Upper lobe of left lung (tissue), 6 donors: ENCODE measurements at regions not wholly inside any gene's neighbourhood (a gene's known extent, or its start where the extent isn't known, plus 50 kb on each side); places are given as distances from the start of the nearest gene placed in this dataset.

Experiments used
- ATAC-seq, 2 donors: fragments of 200-7000 bp; cut with Tn5 transposase; one replicate each; pipeline ENCODE4 v1.9.1; 2022; ENCODE audit warnings: mild to moderate bottlenecking in 2 of 2, moderate library complexity in 2 of 2; ENCODE audit not compliant: low FRiP score in 2 of 2
- DNase-seq, 2 donors: peaks; one replicate each; pipeline ENCODE4 v3.0.0-alpha.2; 2019 to 2020
- H3K27ac ChIP-seq, 4 donors: fragments of 200-600 bp; sonication (generic); one replicate each; pipeline ENCODE4 v1.5.1; 2016 to 2019
- H3K27me3 ChIP-seq, 4 donors: fragments of 200-600 bp; sonication (generic); one replicate each; pipeline ENCODE4 v1.5.1; 2017 to 2019
- H3K36me3 ChIP-seq, 4 donors: fragments of 200-600 bp; sonication (generic); one replicate each; pipeline ENCODE4 v1.5.1; 2016 to 2019
- H3K4me1 ChIP-seq, 4 donors: fragments of 200-600 bp; sonication (generic); one replicate each; pipeline ENCODE4 v1.5.1; 2018 to 2019
- H3K4me3 ChIP-seq, 4 donors: fragments of 200-600 bp; sonication (generic); one replicate each; pipeline ENCODE4 v1.5.1; 2017 to 2019; ENCODE audit warnings: mild to moderate bottlenecking in 2 of 4, moderate library complexity in 1 of 4
- H3K9me3 ChIP-seq, 4 donors: fragments of 200-600 bp; sonication (generic); one replicate each; pipeline ENCODE4 v1.5.1; 2018 to 2019
- EP300 ChIP-seq, 4 donors: sonication (generic); formaldehyde crosslinking; IDR thresholded peaks; one replicate each; pipeline ENCODE4 v1.5.1; 2017; ENCODE audit warnings: antibody characterized with exemption in 4 of 4, control low read depth in 2 of 4
- POLR2A ChIP-seq, 4 donors: fragments of 450-650 bp; IDR thresholded peaks; one replicate each; pipeline ENCODE4 v1.5.1; 2016 to 2017; ENCODE audit warnings: antibody characterized with exemption in 4 of 4, mild to moderate bottlenecking in 2 of 4
- POLR2AphosphoS5 ChIP-seq, 2 donors: sonication (generic); formaldehyde crosslinking; IDR thresholded peaks; one replicate each; pipeline ENCODE4 v1.5.1; 2017; ENCODE audit warnings: antibody characterized with exemption in 2 of 2
- WGBS, 2 donors: methylation state at CpG; one replicate each; pipeline ENCODE4 v1.1.5; 2017 to 2018; 5-methylcytosine and 5-hydroxymethylcytosine counted together
- TF ChIP-seq, protein P1 (sequence below), 6 experiments: fragments of 450-650 bp in 4 of 6; fragments of 200-600 bp in 2 of 6; sonication (generic) in 2 of 6; IDR thresholded peaks; one replicate each; pipeline ENCODE4 v1.5.1; 2016 to 2019; ENCODE audit warnings: antibody characterized with exemption in 6 of 6
- donor health status: DM: no; HTN: no; CAD: no; lungs with moderate emphysema.
- donor health status: DM: no; HTN: yes; CAD: no; lungs with severe emphysema.

DNA sequence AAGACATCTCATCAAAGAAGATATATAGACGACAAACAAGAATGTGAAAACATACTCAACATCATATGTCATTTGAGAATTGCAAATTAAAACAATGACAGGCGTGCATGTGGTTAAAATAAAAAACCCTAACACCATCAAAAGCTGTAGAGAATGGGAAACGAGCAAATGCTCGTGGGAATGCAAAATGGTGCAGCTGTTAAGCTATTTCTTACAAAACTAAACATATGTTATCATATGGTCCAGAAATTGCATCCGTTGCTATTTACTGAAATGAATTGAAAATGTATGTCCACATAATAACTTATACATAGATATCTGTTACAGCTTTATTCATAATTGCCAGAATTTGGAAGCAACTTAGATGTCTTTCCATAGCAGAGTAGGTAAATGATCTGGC, 574.4 kb downstream of the TNS3 start:
- Histone ChIP-seq H3K9me3 (no peaks in the 10 kb centered on the region), H3K27ac (no peak overlapping the region), H3K4me1 (no peaks in the 10 kb centered on the region), H3K4me3 (no peak overlapping the region), H3K36me3 (no peaks in the 10 kb centered on the region), H3K27me3 (no peaks in the 10 kb centered on the region)
- DNase-seq = no peak
- no peak for ATAC-seq
- WGBS, 2 donors = 76 to 80% methylated on average over 5 of the region's 5 CpGs
- TF ChIP-seq POLR2A (IDR thresholded peaks at IDR 0.05) = no peak
- no peak for TF ChIP-seq EP300 (IDR thresholded peaks at IDR 0.05)
- TF ChIP-seq, protein P1, sequence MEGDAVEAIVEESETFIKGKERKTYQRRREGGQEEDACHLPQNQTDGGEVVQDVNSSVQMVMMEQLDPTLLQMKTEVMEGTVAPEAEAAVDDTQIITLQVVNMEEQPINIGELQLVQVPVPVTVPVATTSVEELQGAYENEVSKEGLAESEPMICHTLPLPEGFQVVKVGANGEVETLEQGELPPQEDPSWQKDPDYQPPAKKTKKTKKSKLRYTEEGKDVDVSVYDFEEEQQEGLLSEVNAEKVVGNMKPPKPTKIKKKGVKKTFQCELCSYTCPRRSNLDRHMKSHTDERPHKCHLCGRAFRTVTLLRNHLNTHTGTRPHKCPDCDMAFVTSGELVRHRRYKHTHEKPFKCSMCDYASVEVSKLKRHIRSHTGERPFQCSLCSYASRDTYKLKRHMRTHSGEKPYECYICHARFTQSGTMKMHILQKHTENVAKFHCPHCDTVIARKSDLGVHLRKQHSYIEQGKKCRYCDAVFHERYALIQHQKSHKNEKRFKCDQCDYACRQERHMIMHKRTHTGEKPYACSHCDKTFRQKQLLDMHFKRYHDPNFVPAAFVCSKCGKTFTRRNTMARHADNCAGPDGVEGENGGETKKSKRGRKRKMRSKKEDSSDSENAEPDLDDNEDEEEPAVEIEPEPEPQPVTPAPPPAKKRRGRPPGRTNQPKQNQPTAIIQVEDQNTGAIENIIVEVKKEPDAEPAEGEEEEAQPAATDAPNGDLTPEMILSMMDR (IDR thresholded peaks at IDR 0.05) = no peak
- no peak for TF ChIP-seq POLR2AphosphoS5 (IDR thresholded peaks at IDR 0.05)

GRCh38 chr7:47000561-47000960, 581.4 kb downstream of the TNS3 start:
- DNase-seq (no peak), ATAC-seq (no peak)
- H3K36me3 ChIP-seq = no peaks in the 10 kb centered on the region
- H3K27me3 ChIP-seq = no peaks in the 10 kb centered on the region
- WGBS, 2 donors = 86 to 87% methylated on average over 1 of the region's 1 CpG
- no peaks in the 10 kb centered on the region for H3K4me1 ChIP-seq
- no peak for TF ChIP-seq POLR2AphosphoS5 (IDR thresholded peaks at IDR 0.05)
- TF ChIP-seq EP300 (IDR thresholded peaks at IDR 0.05) = no peak
- TF ChIP-seq, protein P1 (IDR thresholded peaks at IDR 0.05) = no peak
- TF ChIP-seq POLR2A (IDR thresholded peaks at IDR 0.05) = no peak
- H3K4me3 ChIP-seq = no peak overlapping the region
- H3K27ac ChIP-seq = no peak overlapping the region
- no peaks in the 10 kb centered on the region for H3K9me3 ChIP-seq

DNA sequence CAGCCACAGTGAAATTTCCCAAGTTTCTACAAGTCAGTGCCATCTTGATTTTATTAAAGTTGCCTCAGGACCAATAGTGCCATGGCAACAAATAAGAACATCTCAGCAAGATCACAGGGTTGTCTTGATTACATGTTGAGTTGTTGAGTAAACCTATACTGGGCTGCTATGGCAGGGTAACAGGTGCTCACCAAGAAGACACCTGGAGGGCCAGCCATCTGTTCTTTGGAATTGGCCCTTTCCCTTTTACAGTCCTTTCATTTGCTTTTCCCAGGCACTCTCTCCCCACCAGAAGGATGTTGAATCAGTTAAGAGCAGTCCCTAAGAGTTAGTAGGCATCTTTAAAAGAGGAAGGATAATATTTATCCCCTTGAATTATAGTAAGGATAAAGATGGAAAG, 582.0 kb downstream of the TNS3 start:
- Histone ChIP-seq H3K27me3 (no peaks in the 10 kb centered on the region), H3K4me1 (no peaks in the 10 kb centered on the region), H3K9me3 (no peaks in the 10 kb centered on the region), H3K4me3 (no peak overlapping the region), H3K27ac (no peak overlapping the region), H3K36me3 (no peaks in the 10 kb centered on the region)
- no peak for ATAC-seq
- no peak for DNase-seq
- TF ChIP-seq POLR2A (IDR thresholded peaks at IDR 0.05) (no peak), POLR2AphosphoS5 (IDR thresholded peaks at IDR 0.05) (no peak), EP300 (IDR thresholded peaks at IDR 0.05) (no peak)
- TF ChIP-seq, protein P1 (IDR thresholded peaks at IDR 0.05) = no peak

DNA sequence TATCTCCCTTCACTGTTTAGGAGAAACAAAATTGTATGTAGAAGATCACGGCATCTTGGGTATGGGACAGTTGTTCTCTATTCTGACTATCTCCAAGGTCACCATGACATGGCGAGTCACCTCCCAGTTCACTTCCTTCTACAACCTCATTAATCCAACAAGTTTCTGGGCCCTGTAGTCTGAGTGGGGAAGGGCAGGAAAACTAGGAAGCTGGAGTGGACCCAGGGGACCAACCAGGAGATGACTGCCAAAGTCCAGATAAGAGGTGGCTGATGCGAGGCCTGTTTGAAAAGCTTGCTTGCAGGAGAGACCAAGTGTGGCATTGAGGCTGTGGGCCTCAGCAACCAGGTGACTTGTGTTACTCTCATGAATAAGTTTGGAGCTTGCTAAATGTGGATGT, 584.9 kb downstream of the TNS3 start:
- ATAC-seq (no peak), DNase-seq (no peak)
- 93 to 100% methylated on average over 2 to 3 of the region's 3 CpGs for WGBS, 2 donors
- Histone ChIP-seq H3K9me3 (no peaks in the 10 kb centered on the region), H3K27me3 (no peaks in the 10 kb centered on the region), H3K27ac (no peak overlapping the region), H3K36me3 (no peaks in the 10 kb centered on the region), H3K4me3 (no peak overlapping the region), H3K4me1 (no peaks in the 10 kb centered on the region)
- TF ChIP-seq, protein P1 (IDR thresholded peaks at IDR 0.05) = no peak
- no peak for TF ChIP-seq POLR2AphosphoS5 (IDR thresholded peaks at IDR 0.05)
- TF ChIP-seq POLR2A (IDR thresholded peaks at IDR 0.05) = no peak
- no peak for TF ChIP-seq EP300 (IDR thresholded peaks at IDR 0.05)

DNA sequence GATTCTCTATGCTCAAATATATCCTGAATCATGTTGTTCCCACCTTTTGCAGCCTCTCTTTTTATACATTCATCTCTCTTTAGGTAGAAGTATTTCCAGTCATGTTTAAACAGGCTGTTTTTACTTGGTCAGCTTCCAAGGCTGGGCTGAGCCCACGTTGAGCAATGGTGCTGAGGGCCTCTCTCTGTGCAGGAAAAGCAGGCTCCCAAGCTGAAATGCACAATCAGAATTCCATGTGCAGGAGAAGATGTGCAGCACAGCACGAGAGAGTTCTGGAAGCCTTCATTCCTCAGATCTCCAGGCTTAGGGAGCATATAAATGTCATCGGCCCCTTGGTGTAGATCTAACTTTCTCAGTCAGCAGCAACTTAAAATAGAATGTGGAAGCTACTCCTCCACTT, 588.5 kb downstream of the TNS3 start:
- Histone ChIP-seq H3K27me3 (no peaks in the 10 kb centered on the region), H3K4me1 (no peaks in the 10 kb centered on the region), H3K36me3 (no peaks in the 10 kb centered on the region), H3K9me3 (no peaks in the 10 kb centered on the region), H3K4me3 (no peak overlapping the region), H3K27ac (no peak overlapping the region)
- 46 to 50% methylated on average over 3 of the region's 3 CpGs for WGBS, 2 donors
- no peak for DNase-seq
- TF ChIP-seq POLR2AphosphoS5 (IDR thresholded peaks at IDR 0.05) (no peak), POLR2A (IDR thresholded peaks at IDR 0.05) (no peak), EP300 (IDR thresholded peaks at IDR 0.05) (no peak)
- TF ChIP-seq, protein P1 (IDR thresholded peaks at IDR 0.05) = no peak
- no peak for ATAC-seq
